Keratinocyte (primary cell): ENCODE measurements at regions not wholly inside any gene's neighbourhood (a gene's known extent, or its start where the extent isn't known, plus 50 kb on each side); places are given as distances from the start of the nearest gene placed in this dataset.

ENCODE experiments used
- DNase-seq: peaks from one replicate; pipeline ENCODE4 v3.0.0-alpha.2; 2011; ENCODE audit warnings: low read depth, missing footprints, low spot score
- FAIRE-seq: peaks from 2 replicates; lab custom pipeline; 2011; peaks lifted over from hg19 to GRCh38; lab: Jason Lieb, UNC
- H2AFZ ChIP-seq: 2 replicates; pipeline ENCODE4 v1.6.0; 2012; ENCODE audit warnings: low read length, control low read depth, inconsistent platforms; ENCODE audit not compliant: control insufficient read depth
- H3K27ac ChIP-seq: 2 replicates; pipeline ENCODE4 v1.5.1; 2011; ENCODE audit warnings: low read length; ENCODE audit not compliant: control insufficient read depth, insufficient read depth
- H3K27me3 ChIP-seq: 3 replicates; pipeline ENCODE4 v1.6.0; 2011; ENCODE audit warnings: low read length; ENCODE audit not compliant: control insufficient read depth, insufficient read depth; ENCODE audit errors: extremely low read depth
- H3K36me3 ChIP-seq, 2 experiments: 2 replicates in 1 of 2; 3 replicates in 1 of 2; pipeline ENCODE4 v1.5.1; 2011; ENCODE audit warnings: low read length in 2 of 2, mild to moderate bottlenecking in 1 of 2; ENCODE audit not compliant: control insufficient read depth in 2 of 2, insufficient read depth in 2 of 2; ENCODE audit errors: extremely low read depth in 1 of 2
- H3K4me1 ChIP-seq: 3 replicates; pipeline ENCODE4 v1.5.1; 2011; ENCODE audit warnings: low read length; ENCODE audit not compliant: control insufficient read depth, insufficient read depth; ENCODE audit errors: extremely low read depth
- H3K4me2 ChIP-seq: 3 replicates; pipeline ENCODE4 v1.6.0; 2011; ENCODE audit warnings: low read depth, low read length; ENCODE audit not compliant: control insufficient read depth, insufficient read depth; ENCODE audit errors: extremely low read depth
- H3K4me3 ChIP-seq, 3 experiments: fragments of 200-600 bp in 1 of 3; sonication (generic) in 1 of 3; 2 replicates in 2 of 3; 3 replicates in 1 of 3; pipeline ENCODE4 v1.5.1; 2011 to 2016; ENCODE audit warnings: low read length in 3 of 3, mild to moderate bottlenecking in 3 of 3, control low read depth in 2 of 3, inconsistent platforms in 1 of 3, low read depth in 1 of 3, mixed read lengths in 1 of 3, mixed run types in 1 of 3, moderate library complexity in 1 of 3; ENCODE audit not compliant: control insufficient read depth in 2 of 3, insufficient read depth in 2 of 3; ENCODE audit errors: extremely low read depth in 1 of 3
- H3K79me2 ChIP-seq: 2 replicates; pipeline ENCODE4 v1.6.0; 2012; ENCODE audit warnings: low read length; ENCODE audit not compliant: control insufficient read depth, insufficient read depth
- H3K9ac ChIP-seq: 3 replicates; pipeline ENCODE4 v1.6.0; 2011; ENCODE audit warnings: low read length; ENCODE audit not compliant: control insufficient read depth, insufficient read depth; ENCODE audit errors: extremely low read depth
- H3K9me1 ChIP-seq: 3 replicates; pipeline ENCODE4 v1.6.0; 2011; ENCODE audit warnings: low read length; ENCODE audit not compliant: control insufficient read depth, insufficient read depth; ENCODE audit errors: extremely low read depth
- H3K9me3 ChIP-seq: 2 replicates; pipeline ENCODE4 v1.5.1; 2012; ENCODE audit warnings: low read depth, low read length; ENCODE audit not compliant: control insufficient read depth
- H4K20me1 ChIP-seq: 3 replicates; pipeline ENCODE4 v1.6.0; 2011; ENCODE audit warnings: low read length; ENCODE audit not compliant: control insufficient read depth, insufficient read depth; ENCODE audit errors: extremely low read depth
- CTCF ChIP-seq, 3 experiments: IDR thresholded peaks in 1 of 3; conservative IDR thresholded peaks in 1 of 3; optimal IDR thresholded peaks in 1 of 3; 2 replicates in 2 of 3; 3 replicates in 1 of 3; pipeline versions ENCODE3 to v1.5.1; 2011; ENCODE audit warnings: low read length in 3 of 3, mild to moderate bottlenecking in 3 of 3, moderate library complexity in 2 of 3, control low read depth in 1 of 3, inconsistent platforms in 1 of 3; ENCODE audit not compliant: insufficient read depth in 2 of 3; ENCODE audit errors: extremely low read depth in 1 of 3
- EZH2 ChIP-seq: IDR thresholded peaks from one replicate; pipeline ENCODE4 v1.6.1; 2012; ENCODE audit warnings: inconsistent platforms, mild to moderate bottlenecking, low read length, moderate library complexity
- dilution Hi-C: fragments of 300-500 bp; cut with MboI; formaldehyde crosslinking; loops from one replicate; pipeline ENCODE4 v1.7.0; 2020; ENCODE audit warnings: low sequenced_read_pairs; ENCODE audit not compliant: extremely low pct_ligation_motif_present

GRCh38 chr4:164639001-164639400 lies 114.9 kb upstream of the SMIM31 start:
- H4K20me1 ChIP-seq = no peaks in the 10 kb centered on the region
- H3K9me1 ChIP-seq = no peaks in the 10 kb centered on the region
- no peaks in the 10 kb centered on the region for H3K79me2 ChIP-seq
- no peak overlapping the region for H3K4me3 ChIP-seq
- no peaks in the 10 kb centered on the region for H3K9me3 ChIP-seq
- no peaks in the 10 kb centered on the region for H3K4me1 ChIP-seq
- no peak for TF ChIP-seq CTCF (optimal IDR thresholded peaks at IDR 0.05 in 1 of 3, IDR thresholded peaks at IDR 0.05 in 1 of 3, conservative IDR thresholded peaks at IDR 0.05 in 1 of 3; ENCODE audit: extremely low read depth in 1 of 3, insufficient read depth in 2 of 3, low read length in 3 of 3)
- TF ChIP-seq EZH2 = no peak
- FAIRE-seq = no peak
- no peak overlapping the region for H3K27ac ChIP-seq
- H3K4me2 ChIP-seq = no peak overlapping the region
- H2AFZ ChIP-seq = no peak overlapping the region
- no peaks in the 10 kb centered on the region for H3K27me3 ChIP-seq
- H3K9ac ChIP-seq = no peak overlapping the region
- dilution Hi-C loops = no loop called here
- H3K36me3 ChIP-seq = no peaks in the 10 kb centered on the region
- no peak for DNase-seq

DNA sequence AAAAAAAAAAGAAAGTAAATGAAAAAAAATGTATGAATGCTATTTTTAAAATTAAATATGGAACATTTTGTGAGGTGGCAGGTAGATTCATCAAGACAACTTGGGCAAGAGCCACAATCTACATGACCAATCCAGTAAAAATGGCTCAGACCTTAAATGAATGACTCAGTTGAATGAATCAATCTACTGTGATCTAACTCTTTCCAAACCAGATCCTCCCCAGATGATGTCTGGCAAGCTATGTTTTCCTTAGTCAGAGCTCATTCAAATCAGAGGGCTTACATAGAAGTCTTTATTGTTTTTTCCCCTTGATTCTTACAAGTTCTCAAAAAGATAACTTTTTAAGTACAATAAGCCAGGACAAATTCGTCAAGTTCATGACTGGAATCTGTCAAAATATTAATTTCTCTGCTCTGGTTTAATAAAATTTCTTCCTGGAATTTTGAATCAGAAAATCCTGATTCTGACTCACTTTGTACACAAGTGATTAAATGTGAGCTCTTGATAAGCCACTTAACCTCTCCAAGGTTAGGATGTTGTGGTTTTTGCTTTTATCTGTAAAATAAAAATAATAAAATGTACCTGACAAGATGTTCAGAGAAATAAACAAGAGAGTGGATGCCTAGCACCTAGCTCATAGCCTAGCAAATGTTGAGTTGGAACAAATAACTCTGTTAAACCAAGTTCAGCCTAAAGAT lies 105.6 kb upstream of the SMIM31 start:
- H4K20me1 ChIP-seq = no peaks in the 10 kb centered on the region
- H3K79me2 ChIP-seq = no peaks in the 10 kb centered on the region
- peak; percentile 33 for DNase-seq
- H2AFZ ChIP-seq = no peak overlapping the region
- H3K9me1 ChIP-seq = no peaks in the 10 kb centered on the region
- H3K9ac ChIP-seq = no peak overlapping the region
- no peaks in the 10 kb centered on the region for H3K4me1 ChIP-seq
- H3K4me3 ChIP-seq = no peak overlapping the region
- TF ChIP-seq CTCF (optimal IDR thresholded peaks at IDR 0.05 in 1 of 3, IDR thresholded peaks at IDR 0.05 in 1 of 3, conservative IDR thresholded peaks at IDR 0.05 in 1 of 3; ENCODE audit: extremely low read depth in 1 of 3, insufficient read depth in 2 of 3, low read length in 3 of 3) = no peak
- TF ChIP-seq EZH2 = no peak
- no peak overlapping the region for H3K4me2 ChIP-seq
- H3K36me3 ChIP-seq = no peaks in the 10 kb centered on the region
- peak overlapping the region; percentile 47 for H3K27ac ChIP-seq
- dilution Hi-C loops = no loop called here
- peak; percentile 70 for FAIRE-seq
- H3K27me3 ChIP-seq = no peaks in the 10 kb centered on the region
- no peaks in the 10 kb centered on the region for H3K9me3 ChIP-seq
